DND-41 (cell line): ENCODE measurements at regions not wholly inside any gene's neighbourhood (a gene's known extent, or its start where the extent isn't known, plus 50 kb on each side); places are given as distances from the start of the nearest gene placed in this dataset.

Experiments
- EZH2 ChIP-seq: IDR thresholded peaks from 3 replicates; pipeline ENCODE4 v1.6.1; 2012; ENCODE audit warnings: borderline replicate concordance, low read depth, mild to moderate bottlenecking, moderate library complexity, low read length, inconsistent platforms; ENCODE audit not compliant: severe bottlenecking
- TF ChIP-seq, protein P1 (sequence below): IDR thresholded peaks from 2 replicates; pipeline ENCODE4 v1.5.1; 2012; ENCODE audit warnings: borderline replicate concordance, low read length, moderate library complexity, mild to moderate bottlenecking; ENCODE audit not compliant: poor library complexity, severe bottlenecking; ENCODE audit errors: extremely low read depth

DNA sequence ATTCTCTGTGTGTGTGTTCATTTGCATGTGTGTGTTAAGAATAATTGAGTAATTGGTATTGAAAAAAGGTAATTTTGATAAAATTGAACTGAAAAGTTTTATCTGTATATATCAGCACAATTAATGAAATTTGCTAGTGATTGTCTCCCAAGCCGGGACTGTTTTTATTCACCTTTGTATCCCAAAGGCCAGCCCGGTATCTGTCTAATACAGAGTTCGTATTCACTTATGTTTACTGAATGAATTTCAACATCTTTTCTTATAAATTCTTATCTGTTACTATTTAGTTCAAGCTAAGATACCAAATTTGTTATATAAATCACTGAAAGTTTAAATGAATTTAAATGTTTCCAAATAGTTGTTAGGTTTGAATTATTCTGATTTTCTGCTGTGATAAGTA, 394.0 kb upstream of the NAALADL2 start:
- TF ChIP-seq, protein P1, sequence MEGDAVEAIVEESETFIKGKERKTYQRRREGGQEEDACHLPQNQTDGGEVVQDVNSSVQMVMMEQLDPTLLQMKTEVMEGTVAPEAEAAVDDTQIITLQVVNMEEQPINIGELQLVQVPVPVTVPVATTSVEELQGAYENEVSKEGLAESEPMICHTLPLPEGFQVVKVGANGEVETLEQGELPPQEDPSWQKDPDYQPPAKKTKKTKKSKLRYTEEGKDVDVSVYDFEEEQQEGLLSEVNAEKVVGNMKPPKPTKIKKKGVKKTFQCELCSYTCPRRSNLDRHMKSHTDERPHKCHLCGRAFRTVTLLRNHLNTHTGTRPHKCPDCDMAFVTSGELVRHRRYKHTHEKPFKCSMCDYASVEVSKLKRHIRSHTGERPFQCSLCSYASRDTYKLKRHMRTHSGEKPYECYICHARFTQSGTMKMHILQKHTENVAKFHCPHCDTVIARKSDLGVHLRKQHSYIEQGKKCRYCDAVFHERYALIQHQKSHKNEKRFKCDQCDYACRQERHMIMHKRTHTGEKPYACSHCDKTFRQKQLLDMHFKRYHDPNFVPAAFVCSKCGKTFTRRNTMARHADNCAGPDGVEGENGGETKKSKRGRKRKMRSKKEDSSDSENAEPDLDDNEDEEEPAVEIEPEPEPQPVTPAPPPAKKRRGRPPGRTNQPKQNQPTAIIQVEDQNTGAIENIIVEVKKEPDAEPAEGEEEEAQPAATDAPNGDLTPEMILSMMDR = no peak
- TF ChIP-seq EZH2 = no peak
